MM.1S (cell line): ENCODE measurements at regions not wholly inside any gene's neighbourhood (a gene's known extent, or its start where the extent isn't known, plus 50 kb on each side); places are given as distances from the start of the nearest gene placed in this dataset.

Source experiments
- EZH2 ChIP-seq: fragments of 300-600 bp; sonication (generic); optimal IDR thresholded peaks from 2 replicates; pipeline ENCODE3; 2017; ENCODE audit warnings: low read depth, mild to moderate bottlenecking, antibody characterized with exemption, low read length, mixed read lengths
- EZH2phosphoT487 ChIP-seq: fragments of 300-600 bp; sonication (generic); IDR thresholded peaks from 2 replicates; pipeline ENCODE4 v1.6.1; 2018; ENCODE audit warnings: antibody characterized with exemption, low read length
- TF ChIP-seq, protein P1 (sequence below): fragments of 300-600 bp; sonication (generic); IDR thresholded peaks from 2 replicates; pipeline ENCODE4 v1.5.1; 2016; ENCODE audit warnings: antibody characterized with exemption, low read length, mixed read lengths

DNA sequence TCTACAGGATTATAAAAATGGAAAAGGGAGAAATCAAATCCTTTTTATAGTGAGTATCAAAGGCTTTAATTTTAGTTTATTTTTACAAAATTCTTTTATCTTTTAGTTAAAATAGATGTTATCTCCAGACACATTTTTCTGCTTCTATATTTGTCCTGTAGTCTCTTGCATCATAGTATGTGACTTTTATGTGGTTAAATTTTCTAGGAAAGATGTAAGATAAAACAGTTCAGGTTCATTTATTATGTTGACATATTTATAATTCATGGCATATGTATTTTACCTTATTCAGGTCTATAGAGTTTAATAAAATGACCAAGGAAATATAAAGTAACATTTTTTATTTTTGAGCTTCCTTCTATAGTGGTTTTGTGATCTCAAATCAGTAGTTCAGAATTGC is 52.7 kb upstream of the PRL start:
- TF ChIP-seq, protein P1, sequence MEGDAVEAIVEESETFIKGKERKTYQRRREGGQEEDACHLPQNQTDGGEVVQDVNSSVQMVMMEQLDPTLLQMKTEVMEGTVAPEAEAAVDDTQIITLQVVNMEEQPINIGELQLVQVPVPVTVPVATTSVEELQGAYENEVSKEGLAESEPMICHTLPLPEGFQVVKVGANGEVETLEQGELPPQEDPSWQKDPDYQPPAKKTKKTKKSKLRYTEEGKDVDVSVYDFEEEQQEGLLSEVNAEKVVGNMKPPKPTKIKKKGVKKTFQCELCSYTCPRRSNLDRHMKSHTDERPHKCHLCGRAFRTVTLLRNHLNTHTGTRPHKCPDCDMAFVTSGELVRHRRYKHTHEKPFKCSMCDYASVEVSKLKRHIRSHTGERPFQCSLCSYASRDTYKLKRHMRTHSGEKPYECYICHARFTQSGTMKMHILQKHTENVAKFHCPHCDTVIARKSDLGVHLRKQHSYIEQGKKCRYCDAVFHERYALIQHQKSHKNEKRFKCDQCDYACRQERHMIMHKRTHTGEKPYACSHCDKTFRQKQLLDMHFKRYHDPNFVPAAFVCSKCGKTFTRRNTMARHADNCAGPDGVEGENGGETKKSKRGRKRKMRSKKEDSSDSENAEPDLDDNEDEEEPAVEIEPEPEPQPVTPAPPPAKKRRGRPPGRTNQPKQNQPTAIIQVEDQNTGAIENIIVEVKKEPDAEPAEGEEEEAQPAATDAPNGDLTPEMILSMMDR = no peak
- TF ChIP-seq EZH2 = no peak
- no peak for TF ChIP-seq EZH2phosphoT487
